MG63 (cell line): ENCODE measurements at regions not wholly inside any gene's neighbourhood (a gene's known extent, or its start where the extent isn't known, plus 50 kb on each side); places are given as distances from the start of the nearest gene placed in this dataset.
A peak's percentile ranks its signal among the peaks of the same experiment; 100 is the strongest.

Experiments
- DNase-seq: peaks from one replicate; pipeline ENCODE4 v3.0.0-alpha.2; 2020
- H3K27me3 ChIP-seq: fragments of 250-450 bp; sonication (Bioruptor Pico); 2 replicates; pipeline ENCODE4 v1.5.1; 2020; ENCODE audit warnings: mild to moderate bottlenecking, moderate library complexity
- H3K36me3 ChIP-seq: fragments of 250-450 bp; sonication (Bioruptor Pico); 2 replicates; pipeline ENCODE4 v1.5.1; 2020; ENCODE audit warnings: mild to moderate bottlenecking, moderate library complexity
- H3K4me3 ChIP-seq: fragments of 250-450 bp; sonication (Bioruptor Pico); 2 replicates; pipeline ENCODE4 v1.5.1; 2020; ENCODE audit warnings: mild to moderate bottlenecking, moderate library complexity
- H3K9me3 ChIP-seq: fragments of 250-450 bp; sonication (Bioruptor Pico); 2 replicates; pipeline ENCODE4 v1.5.1; 2020; ENCODE audit warnings: mild to moderate bottlenecking, moderate library complexity

- H3K27me3 ChIP-seq: no peaks in the 10 kb centered on the region
- DNase-seq: no peak
- H3K36me3 ChIP-seq: no peaks in the 10 kb centered on the region
- H3K4me3 ChIP-seq: no peak overlapping the region
- H3K9me3 ChIP-seq: no peaks in the 10 kb centered on the region
Measured at GRCh38 chr2:198815626-198816025, 642.1 kb downstream of the SATB2 start.

GRCh38 chr2:198811198-198811597 lies 646.5 kb downstream of the SATB2 start:
- Histone ChIP-seq H3K9me3 (no peaks in the 10 kb centered on the region), H3K27me3 (no peaks in the 10 kb centered on the region), H3K4me3 (no peak overlapping the region), H3K36me3 (no peaks in the 10 kb centered on the region)
- no peak for DNase-seq

GRCh38 chr2:198809976-198810375 lies 647.8 kb downstream of the SATB2 start:
- DNase-seq: no peak
- Histone ChIP-seq H3K27me3 (no peaks in the 10 kb centered on the region), H3K36me3 (no peaks in the 10 kb centered on the region), H3K9me3 (no peaks in the 10 kb centered on the region), H3K4me3 (no peak overlapping the region)

GRCh38 chr2:198807131-198807530 lies 650.6 kb downstream of the SATB2 start:
- Histone ChIP-seq H3K9me3 (no peaks in the 10 kb centered on the region), H3K27me3 (no peaks in the 10 kb centered on the region), H3K36me3 (no peaks in the 10 kb centered on the region), H3K4me3 (no peak overlapping the region)
- DNase-seq: no peak

- no peak overlapping the region for H3K4me3 ChIP-seq
- H3K9me3 ChIP-seq: no peaks in the 10 kb centered on the region
- DNase-seq: no peak
- no peaks in the 10 kb centered on the region for H3K36me3 ChIP-seq
- H3K27me3 ChIP-seq: no peaks in the 10 kb centered on the region
Measured at GRCh38 chr2:198795419-198795818, 662.3 kb downstream of the SATB2 start.

GRCh38 chr2:198791623-198792022 lies 666.1 kb downstream of the SATB2 start:
- Histone ChIP-seq H3K36me3 (no peaks in the 10 kb centered on the region), H3K9me3 (no peaks in the 10 kb centered on the region), H3K4me3 (no peak overlapping the region), H3K27me3 (no peaks in the 10 kb centered on the region)
- no peak for DNase-seq

- Histone ChIP-seq H3K27me3 (no peaks in the 10 kb centered on the region), H3K36me3 (no peaks in the 10 kb centered on the region), H3K9me3 (no peaks in the 10 kb centered on the region), H3K4me3 (no peak overlapping the region)
- DNase-seq: no peak
Measured at GRCh38 chr2:198788676-198789075, 669.1 kb downstream of the SATB2 start.

- H3K9me3 ChIP-seq: no peaks in the 10 kb centered on the region
- H3K36me3 ChIP-seq: no peaks in the 10 kb centered on the region
- no peak for DNase-seq
- no peaks in the 10 kb centered on the region for H3K27me3 ChIP-seq
- no peak overlapping the region for H3K4me3 ChIP-seq
Measured at GRCh38 chr2:198782734-198783133, 675.0 kb downstream of the SATB2 start.

- no peaks in the 10 kb centered on the region for H3K36me3 ChIP-seq
- no peaks in the 10 kb centered on the region for H3K9me3 ChIP-seq
- H3K4me3 ChIP-seq: no peak overlapping the region
- DNase-seq: no peak
- H3K27me3 ChIP-seq: no peaks in the 10 kb centered on the region
Measured at GRCh38 chr2:198776616-198777406, 680.9 kb downstream of the SATB2 start.

GRCh38 chr2:198775737-198776136 lies 682.0 kb downstream of the SATB2 start:
- Histone ChIP-seq H3K36me3 (no peaks in the 10 kb centered on the region), H3K27me3 (no peaks in the 10 kb centered on the region), H3K9me3 (no peaks in the 10 kb centered on the region), H3K4me3 (no peak overlapping the region)
- DNase-seq: no peak

- H3K36me3 ChIP-seq: no peaks in the 10 kb centered on the region
- H3K4me3 ChIP-seq: no peak overlapping the region
Measured at GRCh38 chr2:198774576-198774975, 683.2 kb downstream of the SATB2 start.

GRCh38 chr2:198767694-198768093 lies 690.0 kb downstream of the SATB2 start:
- Histone ChIP-seq H3K9me3 (no peaks in the 10 kb centered on the region), H3K36me3 (no peaks in the 10 kb centered on the region), H3K27me3 (no peaks in the 10 kb centered on the region), H3K4me3 (no peak overlapping the region)
- DNase-seq: no peak

More at GRCh38 chr2:198774576-198774975, 683.2 kb downstream of the SATB2 start:
- Histone ChIP-seq H3K9me3 (no peaks in the 10 kb centered on the region), H3K27me3 (no peaks in the 10 kb centered on the region)
- no peak for DNase-seq

GRCh38 chr2:198763793-198764192 lies 693.9 kb downstream of the SATB2 start:
- Histone ChIP-seq H3K36me3 (no peaks in the 10 kb centered on the region), H3K9me3 (no peaks in the 10 kb centered on the region), H3K4me3 (no peak overlapping the region), H3K27me3 (no peaks in the 10 kb centered on the region)
- DNase-seq: no peak

- Histone ChIP-seq H3K36me3 (no peaks in the 10 kb centered on the region), H3K9me3 (no peaks in the 10 kb centered on the region), H3K4me3 (no peak overlapping the region), H3K27me3 (no peaks in the 10 kb centered on the region)
- no peak for DNase-seq
Measured at GRCh38 chr2:198762441-198762840, 695.3 kb downstream of the SATB2 start.

- no peak overlapping the region for H3K4me3 ChIP-seq
- no peak for DNase-seq
Measured at GRCh38 chr2:198757069-198757468, 700.7 kb downstream of the SATB2 start.

GRCh38 chr2:198756166-198756565 lies 701.6 kb downstream of the SATB2 start:
- Histone ChIP-seq H3K36me3 (no peaks in the 10 kb centered on the region), H3K27me3 (no peaks in the 10 kb centered on the region), H3K9me3 (no peaks in the 10 kb centered on the region), H3K4me3 (no peak overlapping the region)
- DNase-seq: peak; percentile 17

More at GRCh38 chr2:198757069-198757468, 700.7 kb downstream of the SATB2 start:
- no peaks in the 10 kb centered on the region for H3K9me3 ChIP-seq
- H3K27me3 ChIP-seq: no peaks in the 10 kb centered on the region
- H3K36me3 ChIP-seq: no peaks in the 10 kb centered on the region

GRCh38 chr2:198753101-198753500 lies 704.6 kb downstream of the SATB2 start:
- no peak for DNase-seq
- H3K27me3 ChIP-seq: no peaks in the 10 kb centered on the region
- H3K4me3 ChIP-seq: no peak overlapping the region
- no peaks in the 10 kb centered on the region for H3K9me3 ChIP-seq
- no peaks in the 10 kb centered on the region for H3K36me3 ChIP-seq

GRCh38 chr2:198749364-198749763 lies 708.4 kb downstream of the SATB2 start:
- Histone ChIP-seq H3K27me3 (no peaks in the 10 kb centered on the region), H3K9me3 (no peaks in the 10 kb centered on the region), H3K4me3 (no peak overlapping the region), H3K36me3 (no peaks in the 10 kb centered on the region)
- DNase-seq: no peak
